ENCODE measurements at regions not wholly inside any gene's neighbourhood (a gene's known extent, or its start where the extent isn't known, plus 50 kb on each side); places are given as distances from the start of the nearest gene placed in this dataset.

- TF ChIP-seq REST (IDR thresholded peaks at IDR 0.05; ENCODE audit: insufficient read depth in 1 of 2, low read depth in 2 of 2, low read length in 2 of 2) (no peak), POLR2AphosphoS5 (IDR thresholded peaks at IDR 0.05; ENCODE audit: low read depth, low read length) (no peak), TAF1 (IDR thresholded peaks at IDR 0.05; ENCODE audit: borderline replicate concordance, insufficient read depth, low read length) (no peak), SIN3A (IDR thresholded peaks at IDR 0.05; ENCODE audit: borderline replicate concordance, insufficient read depth, low read length) (no peak)
Measured at GRCh38 chr4:188332265-188332664, 193.0 kb downstream of the TRIML1 start.
